ENCODE measurements at regions not wholly inside any gene's neighbourhood (a gene's known extent, or its start where the extent isn't known, plus 50 kb on each side); places are given as distances from the start of the nearest gene placed in this dataset.

DNA sequence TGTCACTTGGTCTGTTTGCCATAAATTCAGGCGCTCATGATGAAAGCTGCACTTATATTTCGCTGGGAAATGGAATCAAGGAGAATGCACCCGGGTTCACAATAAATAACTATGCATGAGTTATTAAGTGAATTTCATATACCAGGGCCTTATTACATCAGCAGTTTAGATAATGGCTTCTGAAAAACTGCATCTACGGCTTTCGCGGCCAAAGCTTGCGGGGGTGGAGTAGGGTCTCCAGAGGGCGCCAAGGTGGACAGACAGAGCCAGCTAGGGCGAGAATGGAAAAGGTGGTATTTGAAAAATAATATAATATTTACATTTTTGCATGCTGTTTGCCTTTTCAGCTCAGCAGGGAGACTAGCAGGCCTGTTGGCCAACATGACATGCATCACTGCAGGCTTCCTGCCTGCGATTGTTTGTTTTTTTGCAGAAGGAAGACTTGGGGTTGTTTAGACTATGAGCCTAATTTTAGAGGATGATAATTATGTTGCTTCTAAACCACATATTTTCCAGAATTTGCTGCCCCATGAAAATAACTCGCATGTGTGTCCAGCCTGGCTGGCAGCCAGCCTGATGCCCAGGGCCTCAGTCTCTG is 173.8 kb upstream of the IRX3 start:
- TF ChIP-seq CTCF (conservative IDR thresholded peaks at IDR 0.05 in 1 of 2, IDR thresholded peaks at IDR 0.05 in 1 of 2; ENCODE audit: extremely low read depth in 1 of 2, insufficient read depth in 1 of 2, low read depth in 1 of 2, low read length in 2 of 2): no peak
- TF ChIP-seq EZH2 (IDR thresholded peaks at IDR 0.05; ENCODE audit: borderline replicate concordance, low read length): no peak
